Esophagus (tissue), 2 donors: ENCODE measurements at regions not wholly inside any gene's neighbourhood (a gene's known extent, or its start where the extent isn't known, plus 50 kb on each side); places are given as distances from the start of the nearest gene placed in this dataset.
"Not testable (repeated sequence)": the region's sequence is repeated elsewhere in the genome, so short reads cannot be mapped to it uniquely, and the experiment has no call there.

Source experiments
- H3K27ac ChIP-seq, 2 donors: one replicate each; pipeline ENCODE4 v1.5.1; 2013; ENCODE audit warnings: low read depth in 2 of 2, mild to moderate bottlenecking in 2 of 2, inconsistent platforms in 1 of 2, low read length in 1 of 2, moderate library complexity in 1 of 2
- H3K27me3 ChIP-seq, 2 donors: one replicate each; pipeline ENCODE4 v1.6.1; 2013; ENCODE audit warnings: low read length in 2 of 2, control low read depth in 1 of 2, mild to moderate bottlenecking in 1 of 2; ENCODE audit not compliant: insufficient read depth in 2 of 2, control insufficient read depth in 1 of 2
- H3K36me3 ChIP-seq, 2 donors: one replicate each; pipeline ENCODE4 v1.6.1; 2013; ENCODE audit warnings: low read length in 1 of 2; ENCODE audit not compliant: control insufficient read depth in 2 of 2, insufficient read depth in 2 of 2
- H3K4me1 ChIP-seq, 2 donors: one replicate each; pipeline ENCODE4 v1.6.1; 2013; ENCODE audit warnings: low read length in 1 of 2; ENCODE audit not compliant: control insufficient read depth in 2 of 2, insufficient read depth in 2 of 2
- H3K4me3 ChIP-seq, 2 donors: one replicate each; pipeline ENCODE4 v1.5.1; 2013; ENCODE audit warnings: low read length in 2 of 2, mild to moderate bottlenecking in 2 of 2, low read depth in 1 of 2, moderate library complexity in 1 of 2
- H3K9me3 ChIP-seq, 2 donors: one replicate each; pipeline ENCODE4 v1.6.1; 2013; ENCODE audit warnings: mild to moderate bottlenecking in 2 of 2, low read depth in 1 of 2, low read length in 1 of 2, moderate library complexity in 1 of 2; ENCODE audit not compliant: control insufficient read depth in 2 of 2, insufficient read depth in 1 of 2
- WGBS, 2 donors: extraction: QIAGEN DNeasy Blood & Tissue Kit; methylation state at CpG; one replicate each; pipeline ENCODE4 v1.1.7; 2013; 5-methylcytosine and 5-hydroxymethylcytosine counted together
- donor health status: healthy with polysubstance abuse.
- donor health status: Bipolar disorder and iron deficiency.

DNA sequence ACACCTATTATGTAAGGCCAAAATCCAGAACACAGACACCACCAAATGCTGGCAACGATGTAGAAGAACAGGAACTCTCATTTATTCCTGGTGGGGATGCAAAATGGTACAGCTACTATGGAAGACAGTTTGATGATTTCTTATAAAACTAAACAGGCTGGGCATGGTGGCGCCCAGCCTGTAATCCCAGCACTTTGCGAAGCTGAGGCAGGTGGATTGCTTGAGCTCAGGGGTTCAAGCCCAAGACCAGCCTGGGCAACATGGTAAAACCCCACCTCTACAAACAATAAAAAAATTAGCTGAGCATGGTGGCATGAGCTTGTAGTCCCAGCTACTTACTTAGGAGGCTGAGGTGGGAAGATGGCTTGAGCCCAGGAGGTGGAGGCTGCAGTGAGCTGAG is 98.3 kb downstream of the TUBA3C start:
- peaks cover 4 to 12% of the 10 kb centered on the region in 2 donors for H3K9me3 ChIP-seq
- 68 to 77% methylated on average over 3 of the region's 3 CpGs for WGBS, 2 donors
- no peaks in the 10 kb centered on the region for H3K27me3 ChIP-seq
- H3K4me1 ChIP-seq, result no peaks in the 10 kb centered on the region
- H3K27ac ChIP-seq, result no peak overlapping the region
- H3K36me3 ChIP-seq, result no peaks in the 10 kb centered on the region
- no peak overlapping the region for H3K4me3 ChIP-seq

- Histone ChIP-seq H3K4me3 (no peak overlapping the region), H3K27ac (no peak overlapping the region), H3K4me1 (no peaks in the 10 kb centered on the region), H3K27me3 (no peaks in the 10 kb centered on the region), H3K36me3 (no peaks in the 10 kb centered on the region), H3K9me3 (peaks cover 11 to 21% of the 10 kb centered on the region in 2 donors)
- WGBS, 2 donors, result 78 to 82% methylated on average over 7 of the region's 7 CpGs
Observed at GRCh38 chr13:19075418-19075817, 106.2 kb downstream of the TUBA3C start.

DNA sequence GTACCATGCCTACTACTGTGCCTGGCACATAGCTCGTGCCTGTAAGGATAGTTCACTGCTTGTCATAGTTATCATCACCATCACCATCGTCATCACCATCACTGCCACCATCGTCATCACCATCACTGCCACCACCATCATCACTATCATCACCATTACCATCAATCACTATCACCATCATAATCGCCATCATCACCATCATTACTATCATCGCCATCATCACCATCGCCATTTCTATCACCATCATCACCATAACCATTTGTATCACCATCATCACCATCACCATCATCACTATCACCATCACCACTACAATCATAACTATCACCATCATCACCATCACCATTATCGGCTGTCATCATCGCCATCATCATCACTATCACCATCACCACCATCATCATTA is 107.1 kb downstream of the TUBA3C start:
- Histone ChIP-seq H3K4me3 (no peak overlapping the region), H3K27me3 (no peaks in the 10 kb centered on the region), H3K27ac (no peak overlapping the region), H3K36me3 (no peaks in the 10 kb centered on the region), H3K9me3 (peaks cover 11 to 26% of the 10 kb centered on the region in 2 donors), H3K4me1 (no peaks in the 10 kb centered on the region)
- 85 to 88% methylated on average over 8 of the region's 8 CpGs for WGBS, 2 donors

DNA sequence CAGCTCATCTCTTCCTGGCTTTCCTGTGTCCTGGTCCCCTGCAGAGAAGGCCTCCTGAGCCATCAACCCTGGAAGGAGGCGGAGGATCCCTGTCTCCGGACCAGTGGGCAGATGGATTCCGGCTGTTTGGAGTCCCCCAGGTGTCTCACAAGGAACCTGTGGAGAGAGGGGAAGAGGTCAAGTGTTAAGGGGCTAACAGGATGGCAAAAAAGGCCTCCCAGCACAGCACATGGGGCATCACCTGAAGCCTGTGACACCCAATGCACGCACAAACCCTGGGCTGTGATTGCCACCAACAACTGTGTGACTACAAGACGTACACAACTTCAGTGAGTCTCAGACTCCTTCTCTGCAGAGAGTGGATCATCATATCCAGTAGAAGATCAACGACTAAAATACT is 107.5 kb downstream of the TUBA3C start:
- not testable (repeated sequence) for H3K27me3 ChIP-seq, H3K36me3 ChIP-seq, H3K4me1 ChIP-seq, H3K27ac ChIP-seq, H3K4me3 ChIP-seq
- peaks cover 11 to 26% of the 10 kb centered on the region in 2 donors for H3K9me3 ChIP-seq
- 75 to 77% methylated on average over 6 of the region's 6 CpGs for WGBS, 2 donors

DNA sequence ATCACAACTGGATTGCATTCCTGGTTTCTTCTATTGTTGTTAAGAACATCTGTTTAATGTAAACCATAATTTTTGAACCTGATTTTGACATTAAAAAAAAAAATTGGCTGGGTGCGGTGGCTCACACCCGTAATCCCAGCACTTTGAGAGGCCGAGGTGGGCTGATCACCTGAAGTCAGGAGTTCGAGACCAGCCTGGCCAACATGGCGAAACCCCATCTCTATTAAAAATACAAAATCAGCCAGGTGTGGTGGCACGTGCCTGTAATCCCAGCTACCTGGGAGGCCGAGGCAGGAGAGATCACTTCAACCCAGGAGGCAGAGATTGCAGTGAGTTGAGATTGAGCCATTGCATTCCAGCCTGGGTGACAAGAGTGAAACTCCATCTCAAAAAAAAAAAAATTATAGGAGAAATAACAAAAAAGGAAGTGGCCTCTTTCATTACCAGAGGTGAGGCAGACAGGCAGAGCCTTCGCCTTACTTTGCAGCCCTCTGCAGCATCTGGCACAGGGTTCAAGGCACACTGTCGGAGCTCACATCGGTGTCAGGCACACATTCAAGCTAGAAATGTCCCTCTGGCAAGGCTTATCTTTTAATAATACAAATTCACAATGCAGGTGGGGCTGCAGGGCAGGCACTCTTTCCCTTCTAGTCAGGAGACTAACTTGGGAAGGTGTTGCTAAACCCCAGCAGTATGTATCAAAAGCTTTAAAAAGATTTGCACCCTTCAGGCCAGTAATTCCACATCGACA is 108.5 kb downstream of the TUBA3C start:
- WGBS, 2 donors, result 76 to 78% methylated on average over 11 of the region's 11 CpGs
- not testable (repeated sequence) for H3K4me3 ChIP-seq, H3K27ac ChIP-seq, H3K36me3 ChIP-seq, H3K27me3 ChIP-seq, H3K4me1 ChIP-seq
- H3K9me3 ChIP-seq, result peaks cover 11 to 30% of the 10 kb centered on the region in 2 donors

DNA sequence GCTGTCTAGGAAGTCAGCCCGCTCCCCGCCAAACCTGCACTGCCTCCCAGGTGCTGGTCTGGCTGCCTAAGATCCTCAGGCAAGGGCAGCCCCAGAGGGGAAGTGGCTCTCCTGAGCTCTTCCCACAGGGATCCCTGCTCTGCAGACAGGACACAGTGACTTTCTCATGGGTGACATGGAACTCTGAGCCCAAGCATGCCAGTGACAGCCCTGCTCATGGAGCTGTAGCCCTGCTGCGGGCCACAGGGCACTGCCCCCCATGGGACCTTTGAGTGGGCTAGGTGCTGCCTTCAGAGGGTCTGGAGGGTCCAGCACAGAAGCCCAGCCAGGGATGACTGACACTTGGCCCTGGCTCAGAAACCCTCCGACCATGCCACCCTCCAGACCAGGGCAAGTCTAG is 109.1 kb downstream of the TUBA3C start:
- Histone ChIP-seq H3K27ac (no peak overlapping the region), H3K4me3 (no peak overlapping the region), H3K27me3 (no peaks in the 10 kb centered on the region), H3K9me3 (peaks cover 11 to 34% of the 10 kb centered on the region in 2 donors), H3K4me1 (no peaks in the 10 kb centered on the region), H3K36me3 (no peaks in the 10 kb centered on the region)
- 82 to 89% methylated on average over 4 of the region's 4 CpGs for WGBS, 2 donors

DNA sequence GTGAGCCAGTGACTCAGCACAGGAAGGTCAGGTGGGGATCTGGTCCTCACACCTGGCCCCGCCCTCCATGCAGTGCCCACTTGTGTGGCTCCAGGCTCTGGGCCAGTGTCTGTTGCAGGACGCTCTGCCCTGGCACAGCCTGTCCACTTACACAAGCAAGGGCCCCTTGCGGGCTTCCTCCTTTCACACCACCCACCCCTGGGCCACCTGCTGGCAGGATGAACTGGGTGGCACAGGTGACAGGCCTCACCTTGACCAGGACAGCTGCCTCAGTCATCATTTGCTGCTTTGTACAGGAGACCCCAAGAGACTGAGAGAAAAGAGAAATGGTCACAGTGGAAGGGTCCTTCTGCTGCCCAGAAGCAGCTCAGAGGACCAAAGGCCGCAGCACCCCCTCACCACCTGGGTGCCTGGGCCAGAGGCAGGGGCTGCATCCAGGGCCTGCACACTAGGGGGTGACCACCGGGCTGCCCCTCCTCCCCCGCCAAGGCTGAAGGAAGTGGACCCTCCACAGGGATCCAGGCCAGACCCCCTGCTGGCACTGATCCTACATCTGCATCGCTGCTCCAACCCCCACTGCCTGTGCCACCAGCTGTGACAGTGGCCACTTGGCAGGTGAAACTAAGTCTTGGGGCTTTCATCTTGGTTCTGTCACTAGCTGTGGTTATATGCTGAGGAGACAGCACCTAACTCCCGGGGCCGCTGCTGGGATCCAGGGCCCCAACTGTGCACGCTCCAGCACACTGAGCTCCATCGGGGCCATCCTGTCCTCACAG is 110.3 kb downstream of the TUBA3C start:
- Histone ChIP-seq H3K4me3 (no peak overlapping the region), H3K4me1 (no peaks in the 10 kb centered on the region), H3K9me3 (peaks cover 14 to 34% of the 10 kb centered on the region in 2 donors), H3K27ac (no peak overlapping the region), H3K27me3 (no peaks in the 10 kb centered on the region), H3K36me3 (no peaks in the 10 kb centered on the region)
- WGBS, 2 donors, result 78 to 86% methylated on average over 11 of the region's 11 CpGs

GRCh38 chr13:19070398-19070735 is 111.3 kb downstream of the TUBA3C start:
- H3K4me1 ChIP-seq, result no peaks in the 10 kb centered on the region
- H3K9me3 ChIP-seq, result peaks cover 14 to 30% of the 10 kb centered on the region in 2 donors
- no peaks in the 10 kb centered on the region for H3K27me3 ChIP-seq
- 78 to 81% methylated on average over 5 to 6 of the region's 6 CpGs for WGBS, 2 donors
- no peak overlapping the region for H3K27ac ChIP-seq
- H3K36me3 ChIP-seq, result no peaks in the 10 kb centered on the region
- no peak overlapping the region for H3K4me3 ChIP-seq

GRCh38 chr13:19069684-19070397 is 111.8 kb downstream of the TUBA3C start:
- H3K27me3 ChIP-seq, result no peaks in the 10 kb centered on the region
- 65 to 68% methylated on average over 5 of the region's 5 CpGs for WGBS, 2 donors
- peaks cover 10 to 30% of the 10 kb centered on the region in 2 donors for H3K9me3 ChIP-seq
- no peak overlapping the region for H3K27ac ChIP-seq
- H3K4me3 ChIP-seq, result no peak overlapping the region
- H3K36me3 ChIP-seq, result no peaks in the 10 kb centered on the region
- no peaks in the 10 kb centered on the region for H3K4me1 ChIP-seq
